IPS-NIHi11 (cell line): ENCODE measurements at regions not wholly inside any gene's neighbourhood (a gene's known extent, or its start where the extent isn't known, plus 50 kb on each side); places are given as distances from the start of the nearest gene placed in this dataset.
A peak's percentile ranks its signal among the peaks of the same experiment; 100 is the strongest.
"Not testable (repeated sequence)": the region's sequence is repeated elsewhere in the genome, so short reads cannot be mapped to it uniquely, and the experiment has no call there.

Source experiments
- DNase-seq: peaks from one replicate; pipeline ENCODE4 v3.0.0; 2012; ENCODE audit warnings: mixed read lengths, low spot score

DNA sequence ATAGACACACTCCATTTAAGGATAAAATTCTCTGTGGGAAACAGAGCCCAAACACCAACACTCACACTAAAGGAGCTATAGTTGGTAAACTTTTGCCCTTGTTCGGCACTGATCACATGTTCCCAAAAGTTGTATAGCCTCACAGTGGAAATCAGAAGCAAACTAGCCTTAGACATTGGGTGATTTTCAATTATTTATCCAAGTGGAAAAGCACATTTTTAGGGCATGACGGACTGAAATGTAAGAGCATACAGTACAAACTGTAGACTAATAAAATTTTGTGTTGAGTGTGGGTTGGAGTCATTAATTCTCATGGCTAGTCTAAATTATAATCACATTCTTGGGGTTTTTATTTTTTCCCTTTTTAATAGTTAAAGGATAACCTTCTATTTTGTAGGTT lies 202.4 kb downstream of the MOXD1 start:
- no peak for DNase-seq

DNA sequence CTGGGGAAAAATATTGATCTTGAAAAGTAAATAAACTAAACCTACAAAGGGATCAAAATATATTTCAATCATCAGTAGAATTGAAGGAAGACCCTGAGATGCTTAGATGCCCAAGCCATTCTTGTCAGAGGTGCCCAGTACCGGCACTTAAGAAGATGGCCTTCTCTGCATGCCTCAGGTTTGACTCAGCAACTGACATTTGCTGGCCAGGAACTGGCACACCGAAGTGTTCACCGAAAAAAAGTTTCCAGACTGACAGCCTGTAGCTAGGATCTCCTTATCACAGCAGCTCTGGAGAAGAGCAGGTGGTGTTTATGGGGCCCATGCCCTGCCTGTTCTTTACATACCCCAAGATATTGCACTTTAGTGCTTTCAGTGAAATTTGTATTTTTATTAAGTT lies 203.2 kb downstream of the MOXD1 start:
- no peak for DNase-seq

DNA sequence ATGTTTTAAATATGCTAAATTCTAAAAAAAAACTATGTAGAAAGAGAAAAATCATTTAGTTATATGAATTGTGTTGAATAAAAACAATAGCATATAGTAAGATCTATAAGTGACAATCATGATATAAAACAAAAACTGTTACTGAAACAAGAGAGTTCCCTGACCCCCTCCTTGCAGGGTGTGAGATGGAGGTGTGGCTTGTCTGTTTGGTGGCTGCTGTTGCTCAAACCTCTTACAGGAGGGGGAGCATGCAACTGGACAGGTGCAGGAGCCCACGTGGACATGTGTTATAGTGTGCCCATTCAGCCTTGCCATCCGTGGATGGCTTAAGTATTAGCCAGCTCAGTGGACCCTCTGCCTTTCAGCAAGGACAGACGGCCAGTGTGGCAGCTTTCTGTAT lies 206.7 kb downstream of the MOXD1 start:
- no peak for DNase-seq

DNA sequence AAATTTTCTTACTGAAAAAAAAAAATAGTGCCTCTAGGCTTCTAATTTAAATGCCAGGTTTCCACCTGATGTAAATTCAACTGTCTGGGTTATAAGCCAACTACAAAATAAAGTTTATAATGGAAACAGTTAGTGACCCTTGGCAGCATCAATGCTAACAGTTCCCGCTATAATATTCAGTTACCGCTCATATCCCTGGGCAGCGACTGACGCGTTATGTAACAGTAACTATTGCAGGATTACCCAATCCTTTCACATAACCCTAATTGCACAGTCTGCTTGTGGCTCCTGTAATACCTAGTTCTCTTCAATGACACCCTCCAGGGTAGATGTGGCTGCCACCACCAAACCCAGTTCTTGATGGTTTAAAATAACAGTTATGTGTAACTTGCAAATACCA lies 208.6 kb downstream of the MOXD1 start:
- DNase-seq = no peak

DNA sequence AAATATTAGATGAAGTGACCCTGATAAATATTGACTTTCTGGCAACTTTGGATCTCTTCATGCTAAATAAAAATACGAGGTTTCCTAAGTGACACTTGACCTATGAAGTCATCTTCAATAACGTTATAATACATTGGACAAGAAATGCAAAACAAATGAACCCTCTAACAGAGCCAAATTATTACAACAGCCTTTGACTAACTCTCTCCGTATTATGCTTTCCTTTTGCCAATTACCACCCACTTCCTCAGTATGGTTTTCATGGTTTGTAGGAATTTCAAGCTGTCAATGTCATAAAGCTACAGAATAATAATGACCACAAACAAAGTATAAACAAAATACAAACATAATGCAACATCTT lies 210.5 kb downstream of the MOXD1 start:
- no peak for DNase-seq

DNA sequence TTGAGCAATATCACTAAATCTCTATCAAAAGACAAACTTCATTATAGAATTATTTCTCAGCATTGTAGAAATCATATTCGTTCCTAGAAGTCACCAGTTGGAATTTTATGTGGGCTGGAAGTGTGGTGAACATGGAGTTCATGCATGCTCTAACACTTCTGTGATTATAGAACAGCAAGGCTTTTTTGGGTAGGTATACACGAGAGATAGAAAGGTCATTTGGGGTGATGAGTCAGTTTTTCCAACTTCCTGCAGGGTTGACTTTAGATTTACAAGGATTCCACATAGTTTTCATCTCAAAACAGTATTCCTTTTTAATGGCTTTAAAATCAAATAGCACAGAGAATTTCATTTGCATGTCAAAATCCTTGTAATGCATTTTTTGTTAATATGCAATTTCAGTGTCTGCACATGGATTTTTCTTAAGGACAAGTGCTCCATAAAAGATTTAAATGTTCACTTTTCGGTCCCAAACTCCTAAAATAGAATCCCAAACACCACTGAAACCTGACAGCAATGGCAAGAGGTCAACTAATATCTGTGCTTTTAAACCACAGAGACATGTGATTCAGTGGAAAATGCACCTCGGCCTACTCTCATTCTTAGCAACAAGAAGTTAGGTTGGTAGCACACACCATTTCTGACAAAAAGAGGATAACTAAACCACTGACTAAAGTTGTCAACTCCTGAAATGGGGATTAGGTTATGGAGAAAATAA lies 211.0 kb downstream of the MOXD1 start:
- no peak for DNase-seq

GRCh38 chr6:132188556-132189264 lies 212.6 kb downstream of the MOXD1 start:
- no peak for DNase-seq

GRCh38 chr6:132187816-132188215 lies 213.5 kb downstream of the MOXD1 start:
- DNase-seq = no peak

GRCh38 chr6:132184966-132185365 lies 216.3 kb downstream of the MOXD1 start:
- not testable (repeated sequence) for DNase-seq

- no peak for DNase-seq
Observed at GRCh38 chr6:132179955-132180354, 221.3 kb downstream of the MOXD1 start.

DNA sequence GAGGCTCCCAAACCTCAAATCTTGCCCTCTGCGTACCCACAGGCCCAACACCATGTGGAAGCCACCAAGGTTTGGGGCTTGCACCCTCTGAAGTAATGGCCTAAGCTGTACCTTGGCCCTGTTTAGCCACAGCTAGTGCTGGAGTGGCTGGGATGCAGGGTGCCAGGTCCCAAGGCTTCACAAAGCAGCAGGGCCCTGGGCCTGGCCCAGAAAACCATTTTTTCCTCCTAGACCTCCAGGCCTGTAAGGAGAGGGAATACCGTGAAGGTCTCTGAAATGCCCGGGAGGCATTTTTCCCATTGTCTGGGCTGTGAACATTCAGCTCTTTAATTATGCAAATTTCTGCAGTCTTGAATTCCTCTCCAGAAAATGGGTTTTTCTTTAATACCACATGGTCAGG lies 223.7 kb upstream of the CCN2 start:
- DNase-seq = no peak

GRCh38 chr6:132168961-132169360 lies 217.8 kb upstream of the CCN2 start:
- no peak for DNase-seq

DNA sequence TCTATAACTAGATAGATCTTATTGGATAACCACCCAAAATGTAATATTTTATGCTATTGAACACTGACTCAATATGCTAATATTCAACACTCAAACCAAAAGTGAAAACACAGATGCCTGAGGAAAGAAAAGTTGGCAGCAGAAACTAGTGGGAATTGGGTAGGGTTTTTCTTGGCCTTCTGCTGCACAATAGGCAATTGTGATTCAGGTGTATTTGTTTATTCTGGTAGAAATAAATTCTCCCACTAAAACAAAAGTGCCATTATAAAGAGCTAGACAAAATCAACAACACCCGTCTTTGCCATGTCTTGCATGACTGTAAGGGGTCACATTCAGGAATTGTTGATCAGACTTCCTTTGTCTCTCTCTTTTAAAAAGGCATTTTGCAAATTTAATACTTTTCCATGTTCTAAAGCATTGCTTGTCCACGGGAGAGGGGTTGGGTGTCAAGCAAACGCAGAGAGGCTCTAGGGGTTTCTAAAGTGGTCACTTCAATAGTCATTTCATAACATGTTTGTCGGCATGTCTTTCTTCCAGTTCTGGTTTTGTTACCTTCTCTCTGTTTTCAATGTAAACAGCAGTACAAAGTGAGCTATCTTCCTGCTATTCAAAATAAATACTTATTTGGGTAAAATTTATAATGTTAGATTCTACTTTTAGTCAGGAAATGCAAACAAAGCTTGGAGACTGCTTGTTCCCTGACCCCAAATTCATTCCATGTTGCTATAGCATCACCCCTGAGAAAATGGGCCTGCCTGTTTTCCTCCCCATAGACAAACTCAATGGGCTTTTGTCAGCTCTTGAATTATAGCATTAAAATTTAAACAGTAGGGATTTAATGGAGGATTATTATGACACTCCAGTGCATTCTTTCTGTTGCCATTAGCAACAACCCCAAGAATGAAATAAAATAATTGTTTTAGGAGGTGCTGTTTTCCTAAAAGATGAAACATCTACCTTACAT lies 217.0 kb upstream of the CCN2 start:
- DNase-seq = no peak

GRCh38 chr6:132166526-132167051 lies 215.4 kb upstream of the CCN2 start:
- no peak for DNase-seq

DNA sequence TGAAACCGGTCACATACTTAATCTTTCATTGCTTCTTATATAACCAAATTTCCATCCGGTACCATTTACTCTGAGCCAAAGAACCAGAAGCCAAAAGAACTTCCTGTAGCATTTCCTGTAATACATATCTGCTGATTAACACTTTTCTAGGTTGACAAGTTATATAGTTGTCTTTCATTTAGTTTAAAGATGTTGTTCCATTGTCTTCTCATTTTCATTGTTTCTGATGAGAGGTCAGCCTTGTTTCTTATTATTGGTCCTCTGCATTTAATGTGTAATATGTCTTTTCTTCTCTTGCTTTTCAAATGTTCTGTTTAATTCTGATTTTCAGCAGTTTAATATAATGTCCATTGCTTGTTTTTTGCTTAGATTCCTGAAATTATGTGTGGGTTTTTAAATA lies 214.5 kb upstream of the CCN2 start:
- no peak for DNase-seq

DNA sequence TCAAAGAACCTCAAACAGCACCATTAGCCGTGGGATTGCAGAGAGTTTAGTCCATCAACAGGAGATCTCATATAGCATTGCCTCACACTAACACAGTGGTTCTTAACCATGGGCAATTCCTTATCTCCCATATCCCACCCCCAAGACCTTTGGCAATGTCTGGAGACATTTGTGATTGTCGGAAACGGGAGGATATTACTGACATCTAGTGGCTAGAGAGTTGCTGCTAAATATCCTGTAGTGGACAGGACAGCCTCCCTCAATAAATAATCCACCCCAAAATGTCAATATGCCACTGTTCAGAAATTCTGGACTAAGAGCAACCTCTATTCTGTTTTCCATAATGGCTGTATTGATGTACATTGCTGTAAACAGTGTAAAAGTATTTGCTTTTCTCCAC lies 210.1 kb upstream of the CCN2 start:
- DNase-seq = peak; percentile 20

- DNase-seq = no peak
Observed at GRCh38 chr6:132153221-132153898, 202.2 kb upstream of the CCN2 start.

GRCh38 chr6:132147530-132148011 lies 196.4 kb upstream of the CCN2 start:
- DNase-seq = peak; percentile 21

- DNase-seq = no peak
Observed at GRCh38 chr6:132144456-132144855, 193.3 kb upstream of the CCN2 start.

- no peak for DNase-seq
Observed at GRCh38 chr6:132143258-132143657, 192.1 kb upstream of the CCN2 start.

- DNase-seq = no peak
Observed at GRCh38 chr6:132142768-132143167, 191.6 kb upstream of the CCN2 start.

GRCh38 chr6:132142308-132142707 lies 191.1 kb upstream of the CCN2 start:
- DNase-seq = no peak
